Endothelial cell of umbilical vein (primary cell): ENCODE measurements at regions not wholly inside any gene's neighbourhood (a gene's known extent, or its start where the extent isn't known, plus 50 kb on each side); places are given as distances from the start of the nearest gene placed in this dataset.

Source experiments
- EZH2 ChIP-seq: IDR thresholded peaks from 2 replicates; pipeline ENCODE4 v1.6.1; 2012; ENCODE audit warnings: borderline replicate concordance, low read depth, mild to moderate bottlenecking, moderate library complexity, low read length, inconsistent platforms; ENCODE audit not compliant: severe bottlenecking
- POLR2A ChIP-seq: IDR thresholded peaks from 2 replicates; pipeline ENCODE4 v1.6.1; 2012; ENCODE audit warnings: low read depth, mild to moderate bottlenecking, control low read depth, low read length
- POLR2AphosphoS5 ChIP-seq: IDR thresholded peaks from 2 replicates; pipeline ENCODE4 v1.6.1; 2012; ENCODE audit warnings: low read depth, mild to moderate bottlenecking, control low read depth, low read length, moderate library complexity; ENCODE audit not compliant: insufficient read depth
- TF ChIP-seq, protein P1 (sequence below), 2 donors: IDR thresholded peaks; 1 replicate in 1 of 2; 2 replicates in 1 of 2; pipeline ENCODE4 v1.5.1; 2011; ENCODE audit warnings: low read length in 2 of 2, mild to moderate bottlenecking in 2 of 2, moderate library complexity in 2 of 2, control low read depth in 1 of 2, inconsistent platforms in 1 of 2, low read depth in 1 of 2; ENCODE audit not compliant: insufficient read depth in 1 of 2; ENCODE audit errors: extremely low read depth in 1 of 2
- TF ChIP-seq, protein P2 (sequence below): IDR thresholded peaks from 2 replicates; pipeline ENCODE4 v1.6.1; 2011; ENCODE audit not compliant: insufficient read depth, insufficient read length

DNA sequence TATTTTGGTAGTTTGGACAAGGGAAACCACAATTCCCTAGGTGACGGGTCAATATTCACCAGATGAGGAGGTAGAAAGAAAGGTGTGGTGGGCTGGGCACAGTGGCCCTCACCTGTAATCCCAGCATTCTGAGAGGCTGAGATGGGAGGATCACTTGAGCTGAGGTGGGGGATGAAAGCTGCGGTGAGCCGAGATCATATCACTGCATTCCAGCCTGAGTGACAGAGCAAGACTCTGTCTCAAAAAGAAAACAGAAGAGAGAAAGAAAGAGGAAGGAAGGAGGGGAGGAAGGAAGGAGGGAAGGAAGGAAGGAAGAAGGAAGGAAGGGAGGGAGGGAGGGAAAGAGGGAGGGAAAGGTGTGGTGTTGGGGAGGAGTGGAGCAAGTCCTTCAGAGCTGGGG, 56.1 kb upstream of the RNF7 start:
- TF ChIP-seq POLR2AphosphoS5 (no peak), EZH2 (no peak), POLR2A (no peak)
- TF ChIP-seq, protein P1, sequence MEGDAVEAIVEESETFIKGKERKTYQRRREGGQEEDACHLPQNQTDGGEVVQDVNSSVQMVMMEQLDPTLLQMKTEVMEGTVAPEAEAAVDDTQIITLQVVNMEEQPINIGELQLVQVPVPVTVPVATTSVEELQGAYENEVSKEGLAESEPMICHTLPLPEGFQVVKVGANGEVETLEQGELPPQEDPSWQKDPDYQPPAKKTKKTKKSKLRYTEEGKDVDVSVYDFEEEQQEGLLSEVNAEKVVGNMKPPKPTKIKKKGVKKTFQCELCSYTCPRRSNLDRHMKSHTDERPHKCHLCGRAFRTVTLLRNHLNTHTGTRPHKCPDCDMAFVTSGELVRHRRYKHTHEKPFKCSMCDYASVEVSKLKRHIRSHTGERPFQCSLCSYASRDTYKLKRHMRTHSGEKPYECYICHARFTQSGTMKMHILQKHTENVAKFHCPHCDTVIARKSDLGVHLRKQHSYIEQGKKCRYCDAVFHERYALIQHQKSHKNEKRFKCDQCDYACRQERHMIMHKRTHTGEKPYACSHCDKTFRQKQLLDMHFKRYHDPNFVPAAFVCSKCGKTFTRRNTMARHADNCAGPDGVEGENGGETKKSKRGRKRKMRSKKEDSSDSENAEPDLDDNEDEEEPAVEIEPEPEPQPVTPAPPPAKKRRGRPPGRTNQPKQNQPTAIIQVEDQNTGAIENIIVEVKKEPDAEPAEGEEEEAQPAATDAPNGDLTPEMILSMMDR (IDR thresholded peaks at IDR 0.05; ENCODE audit: extremely low read depth in 1 of 2, insufficient read depth in 1 of 2, low read depth in 1 of 2, low read length in 2 of 2), result no peak
- TF ChIP-seq, protein P2, sequence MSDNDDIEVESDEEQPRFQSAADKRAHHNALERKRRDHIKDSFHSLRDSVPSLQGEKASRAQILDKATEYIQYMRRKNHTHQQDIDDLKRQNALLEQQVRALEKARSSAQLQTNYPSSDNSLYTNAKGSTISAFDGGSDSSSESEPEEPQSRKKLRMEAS, result no peak
